GM23248 (cell line): ENCODE measurements at regions not wholly inside any gene's neighbourhood (a gene's known extent, or its start where the extent isn't known, plus 50 kb on each side); places are given as distances from the start of the nearest gene placed in this dataset.

Source experiments
- EZH2 ChIP-seq: fragments of 200-600 bp; sonication (generic); IDR thresholded peaks from 2 replicates; pipeline ENCODE4 v1.6.1; 2018; ENCODE audit warnings: antibody characterized with exemption, mild to moderate bottlenecking; ENCODE audit not compliant: insufficient read depth, poor library complexity, severe bottlenecking
- EZH2phosphoT487 ChIP-seq: fragments of 200-600 bp; sonication (generic); IDR thresholded peaks from 2 replicates; pipeline ENCODE4 v1.6.1; 2018; ENCODE audit warnings: antibody characterized with exemption, moderate library complexity, mild to moderate bottlenecking, low read depth; ENCODE audit not compliant: insufficient read depth

- TF ChIP-seq EZH2 (no peak), EZH2phosphoT487 (no peak)
Measured at GRCh38 chr14:100440207-100440631, 117.1 kb downstream of the SLC25A47 start.
